NCI-H2227 treated with DMSO at 0.1 percent for 48 hours (cell line): ENCODE measurements at regions not wholly inside any gene's neighbourhood (a gene's known extent, or its start where the extent isn't known, plus 50 kb on each side); places are given as distances from the start of the nearest gene placed in this dataset.
A peak's percentile ranks its signal among the peaks of the same experiment; 100 is the strongest.

ENCODE experiments used
- DNase-seq: peaks from one replicate; lab custom pipeline; 2025; lab: John Stamatoyannopoulos, UW

GRCh38 chr4:156100651-156101050 lies 147.0 kb upstream of the CTSO start:
- DNase-seq, result no peak

DNA sequence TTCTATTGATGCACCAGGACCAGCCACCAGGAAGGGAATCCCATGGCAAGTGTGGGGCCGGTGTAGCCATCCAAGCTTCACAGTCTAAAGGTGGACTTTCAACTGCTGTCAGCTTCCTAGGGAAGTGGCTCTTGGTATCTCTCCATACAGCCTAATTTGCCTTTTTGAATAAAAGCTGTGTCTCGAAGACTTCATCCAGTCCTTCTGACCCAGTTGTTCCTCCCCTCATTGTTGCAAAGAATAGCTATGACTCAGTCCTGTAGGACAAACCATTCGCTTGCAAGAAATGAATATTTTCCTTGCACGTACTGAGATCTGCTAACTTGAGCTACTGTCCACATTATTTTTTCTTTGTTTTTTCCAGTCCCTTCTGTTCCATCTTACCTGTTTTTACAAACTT lies 145.1 kb upstream of the CTSO start:
- no peak for DNase-seq

DNA sequence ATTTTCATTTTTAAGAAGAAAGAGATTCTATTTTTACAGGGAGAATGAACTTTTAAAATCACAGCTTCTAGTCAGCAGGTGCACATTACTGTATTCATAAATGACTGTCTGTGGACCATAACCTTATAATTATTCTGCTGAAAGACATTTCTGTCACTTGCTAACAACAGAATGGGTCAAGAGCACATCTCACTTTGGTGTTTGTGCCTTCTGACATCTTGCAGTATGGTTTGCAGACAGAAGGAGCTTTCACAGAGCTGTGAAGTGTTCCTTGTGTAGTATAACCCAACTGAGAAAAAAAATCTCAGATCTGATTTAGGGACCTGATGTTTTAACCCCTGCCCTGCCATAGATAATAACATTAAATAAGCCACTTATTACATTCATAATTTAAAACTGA lies 131.4 kb upstream of the CTSO start:
- peak; percentile 50 for DNase-seq

- DNase-seq, result peak; percentile 47
Measured at GRCh38 chr4:156084373-156084772, 130.7 kb upstream of the CTSO start.

DNA sequence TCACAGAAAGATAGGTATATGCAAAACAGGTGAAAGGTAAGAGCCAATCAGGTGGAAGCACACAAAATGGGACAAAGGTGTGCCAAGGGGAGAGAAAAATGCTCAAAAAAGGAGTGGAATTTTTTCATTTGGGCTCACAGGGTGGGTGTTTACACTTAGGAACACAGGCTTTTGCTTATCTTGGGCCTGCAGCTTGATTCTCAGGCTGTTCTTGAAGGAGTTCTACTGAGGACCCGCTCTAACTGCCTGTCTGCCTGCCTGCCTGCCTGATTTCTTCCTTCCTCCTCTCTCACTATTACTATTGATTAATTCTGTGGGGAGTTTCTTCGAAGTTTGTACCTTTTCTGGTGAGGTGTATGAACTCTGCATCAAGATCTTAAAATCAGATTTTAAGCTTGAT lies 120.3 kb upstream of the CTSO start:
- DNase-seq, result no peak

- no peak for DNase-seq
Measured at GRCh38 chr4:156060661-156061060, 107.0 kb upstream of the CTSO start.

- no peak for DNase-seq
Measured at GRCh38 chr4:156053174-156053573, 99.5 kb upstream of the CTSO start.

GRCh38 chr4:156052116-156052515 lies 98.5 kb upstream of the CTSO start:
- no peak for DNase-seq

DNA sequence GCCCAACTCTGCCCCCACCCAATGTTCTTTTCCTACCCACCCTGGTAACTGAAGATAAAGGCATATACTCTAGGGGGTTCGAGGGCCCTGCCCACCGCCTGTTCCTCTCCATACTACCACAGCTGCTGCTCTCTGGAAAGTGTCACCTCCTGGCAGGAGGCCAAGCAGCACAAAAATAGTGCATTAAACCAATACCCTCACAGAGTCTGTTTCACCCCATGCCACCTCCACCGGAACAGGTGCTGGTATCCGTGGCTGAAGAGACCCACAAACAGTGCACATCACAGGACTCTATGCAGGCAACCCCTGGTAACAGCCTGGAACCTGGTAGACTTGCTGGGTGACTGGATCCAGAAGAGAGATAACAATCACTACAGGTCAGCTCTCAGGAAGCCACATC lies 85.1 kb upstream of the CTSO start:
- DNase-seq, result no peak

GRCh38 chr4:156036496-156036895 lies 82.8 kb upstream of the CTSO start:
- DNase-seq, result no peak

DNA sequence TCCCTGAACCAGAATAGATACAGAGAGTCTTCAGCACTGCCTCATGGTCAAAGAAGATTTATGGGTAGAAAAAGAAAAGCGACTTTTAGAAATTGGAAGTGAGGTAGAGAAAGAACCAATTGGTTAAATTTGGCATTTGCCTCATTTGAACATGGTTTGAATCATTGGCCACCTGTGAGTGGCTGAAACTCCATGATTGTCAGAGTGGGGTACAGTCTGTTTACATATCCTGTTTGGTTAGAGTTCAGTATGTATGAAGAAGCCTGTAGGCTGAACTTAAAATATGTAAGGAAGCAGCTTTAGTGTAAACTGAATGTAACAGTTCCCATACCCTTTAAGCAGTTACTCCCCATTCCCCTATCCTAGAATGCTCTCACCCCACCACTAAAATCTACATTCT lies 76.0 kb upstream of the CTSO start:
- DNase-seq, result no peak

DNA sequence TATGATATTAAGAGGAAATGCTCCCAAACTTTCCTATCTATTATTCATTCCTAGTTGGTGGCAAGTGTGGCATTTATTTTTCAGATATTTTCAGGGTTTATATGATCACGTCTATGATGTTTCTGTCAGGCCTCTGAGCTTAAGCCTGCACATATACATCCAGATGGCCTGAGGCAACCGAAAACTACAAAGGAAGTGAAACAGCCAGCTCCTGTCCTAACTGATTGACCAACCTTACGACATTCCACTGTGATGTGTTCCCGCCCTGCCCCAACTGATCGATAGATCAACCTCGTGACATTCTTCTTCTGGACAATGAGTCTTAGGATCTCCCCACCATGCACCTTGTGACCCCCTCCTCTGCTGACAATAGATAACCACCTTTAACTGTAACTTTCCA lies 67.6 kb upstream of the CTSO start:
- DNase-seq, result no peak

DNA sequence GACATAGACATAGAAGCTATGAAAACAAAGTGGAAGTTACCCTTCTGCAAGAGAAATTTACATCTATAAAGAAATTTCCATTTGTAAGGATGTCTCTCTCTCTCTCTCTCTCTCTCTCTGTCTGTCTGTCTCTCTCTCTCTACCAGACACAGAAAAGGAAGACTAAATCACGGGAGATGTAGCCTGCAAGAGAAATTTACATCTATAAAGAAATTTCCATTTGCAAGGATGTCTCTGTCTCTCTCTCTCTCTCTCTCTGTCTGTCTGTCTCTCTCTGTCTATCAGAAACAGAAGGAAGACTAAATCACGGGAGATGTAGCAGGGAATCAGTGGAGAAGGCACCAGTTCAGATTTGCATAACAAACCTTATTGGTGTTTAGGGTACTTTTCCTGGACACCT lies 65.6 kb upstream of the CTSO start:
- no peak for DNase-seq

DNA sequence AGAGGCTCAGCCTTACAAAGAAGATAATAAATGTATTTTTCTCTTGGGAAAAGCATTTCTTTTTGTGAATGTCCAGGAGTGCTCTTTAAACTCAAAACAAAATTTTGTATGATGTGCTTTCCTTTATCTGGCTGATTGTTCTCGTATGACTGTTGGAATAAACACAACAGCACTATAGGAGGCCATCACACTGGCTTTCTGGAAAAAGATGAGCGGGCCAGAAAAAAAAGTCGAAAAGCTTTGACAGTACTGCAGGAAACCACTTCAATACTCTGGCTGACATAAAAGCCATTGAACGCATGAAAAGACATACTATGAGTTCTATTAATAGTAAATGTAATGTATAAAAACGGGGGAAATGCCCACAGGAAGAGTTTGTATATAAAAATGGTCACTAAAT lies 64.7 kb upstream of the CTSO start:
- no peak for DNase-seq

- DNase-seq, result no peak
Measured at GRCh38 chr4:156015781-156016180, 62.1 kb upstream of the CTSO start.

- DNase-seq, result no peak
Measured at GRCh38 chr4:156006192-156006591, 52.5 kb upstream of the CTSO start.
